Fibroblast of skin of back (primary cell): ENCODE measurements at regions not wholly inside any gene's neighbourhood (a gene's known extent, or its start where the extent isn't known, plus 50 kb on each side); places are given as distances from the start of the nearest gene placed in this dataset.
"Not testable (repeated sequence)": the region's sequence is repeated elsewhere in the genome, so short reads cannot be mapped to it uniquely, and the experiment has no call there.

Source experiments
- DNase-seq: peaks from one replicate; pipeline ENCODE4 v3.0.0-alpha.2; 2013

- peak; percentile 13 for DNase-seq
Observed at GRCh38 chr13:63460462-63461090, 2044.9 kb upstream of the PCDH20 start.

- no peak for DNase-seq
Observed at GRCh38 chr13:63457186-63457585, 2041.5 kb upstream of the PCDH20 start.

GRCh38 chr13:63455938-63456337 lies 2040.3 kb upstream of the PCDH20 start:
- DNase-seq, result no peak

- no peak for DNase-seq
Observed at GRCh38 chr13:63449550-63449949, 2033.9 kb upstream of the PCDH20 start.

GRCh38 chr13:63448692-63449091 lies 2033.0 kb upstream of the PCDH20 start:
- DNase-seq, result peak; percentile 62

GRCh38 chr13:63446329-63446728 lies 2030.7 kb upstream of the PCDH20 start:
- DNase-seq, result no peak

- DNase-seq, result not testable (repeated sequence)
Observed at GRCh38 chr13:63444225-63444624, 2028.6 kb upstream of the PCDH20 start.

GRCh38 chr13:63438951-63439350 lies 2023.3 kb upstream of the PCDH20 start:
- no peak for DNase-seq

- DNase-seq, result no peak
Observed at GRCh38 chr13:63436325-63436668, 2020.6 kb upstream of the PCDH20 start.

GRCh38 chr13:63435667-63436324 lies 2020.1 kb upstream of the PCDH20 start:
- DNase-seq, result peak; percentile 99

- peak; percentile 85 for DNase-seq
Observed at GRCh38 chr13:63433546-63434150, 2018.0 kb upstream of the PCDH20 start.

- no peak for DNase-seq
Observed at GRCh38 chr13:63427170-63427569, 2011.5 kb upstream of the PCDH20 start.

- peak; percentile 48 for DNase-seq
Observed at GRCh38 chr13:63425131-63425530, 2009.5 kb upstream of the PCDH20 start.

GRCh38 chr13:63421123-63421522 lies 2005.5 kb upstream of the PCDH20 start:
- DNase-seq, result no peak

GRCh38 chr13:63420685-63421084 lies 2005.0 kb upstream of the PCDH20 start:
- no peak for DNase-seq

- DNase-seq, result no peak
Observed at GRCh38 chr13:63414247-63414646, 1998.6 kb upstream of the PCDH20 start.

GRCh38 chr13:63409791-63410351 lies 1994.2 kb upstream of the PCDH20 start:
- DNase-seq, result peak; percentile 23

GRCh38 chr13:63408331-63409189 lies 1992.9 kb upstream of the PCDH20 start:
- peak; percentile 38 for DNase-seq

- DNase-seq, result no peak
Observed at GRCh38 chr13:63403733-63404132, 1988.1 kb upstream of the PCDH20 start.

- DNase-seq, result no peak
Observed at GRCh38 chr13:63396746-63397145, 1981.1 kb upstream of the PCDH20 start.

GRCh38 chr13:63393112-63393511 lies 1977.5 kb upstream of the PCDH20 start:
- DNase-seq, result peak; percentile 2

- no peak for DNase-seq
Observed at GRCh38 chr13:63389756-63390155, 1974.1 kb upstream of the PCDH20 start.
